CD8-positive, alpha-beta memory T cell (primary cell): ENCODE measurements at regions not wholly inside any gene's neighbourhood (a gene's known extent, or its start where the extent isn't known, plus 50 kb on each side); places are given as distances from the start of the nearest gene placed in this dataset.

Source experiments
- CTCF ChIA-PET: fragments of 350-600 bp; sonication (Branson Sonifier 250); formaldehyde crosslinking; loops from one replicate; lab custom pipeline; 2021; ENCODE audit warnings: antibody characterized with exemption; lab: Charles Lee
- POLR2A ChIA-PET: fragments of 350-600 bp; sonication (Branson Sonifier 250); formaldehyde crosslinking; loops from one replicate; lab custom pipeline; 2021; ENCODE audit warnings: antibody characterized with exemption; lab: Charles Lee
- DNase-seq, 5 donors: peaks; one replicate each; pipeline versions ENCODE4 v3.0.0 to v3.0.0-alpha.2; 2020 to 2022; ENCODE audit warnings: mixed read lengths in 1 of 5
- H3K27ac ChIP-seq: one replicate; pipeline ENCODE4 v1.7.0; 2013; ENCODE audit warnings: low read depth, mild to moderate bottlenecking, low read length, moderate library complexity
- H3K27me3 ChIP-seq: 2 replicates; pipeline ENCODE4 v1.7.0; 2013; ENCODE audit warnings: low read length, mild to moderate bottlenecking; ENCODE audit not compliant: insufficient read depth, poor library complexity, severe bottlenecking
- H3K36me3 ChIP-seq: 2 replicates; pipeline ENCODE4 v1.7.0; 2013; ENCODE audit warnings: mild to moderate bottlenecking, low read length, moderate library complexity; ENCODE audit not compliant: insufficient read depth
- H3K4me1 ChIP-seq: 2 replicates; pipeline ENCODE4 v1.7.0; 2013; ENCODE audit warnings: mild to moderate bottlenecking, low read length, moderate library complexity; ENCODE audit not compliant: insufficient read depth
- H3K4me3 ChIP-seq: 2 replicates; pipeline ENCODE4 v1.7.0; 2013; ENCODE audit warnings: mild to moderate bottlenecking, low read length
- H3K9me3 ChIP-seq: 2 replicates; pipeline ENCODE4 v1.7.0; 2013; ENCODE audit warnings: mild to moderate bottlenecking, low read length
- H3K27ac Mint-ChIP-seq, 8 donors: one replicate each; pipeline ENCODE4 v1.8.0; 2020 to 2021; ENCODE audit warnings: mixed read lengths in 8 of 8, mild to moderate bottlenecking in 6 of 8, inconsistent platforms in 3 of 8, moderate library complexity in 3 of 8
- H3K27me3 Mint-ChIP-seq, 2 donors: one replicate each; pipeline ENCODE4 v1.8.0; 2020 to 2021; ENCODE audit warnings: mixed read lengths in 2 of 2, mild to moderate bottlenecking in 1 of 2, moderate library complexity in 1 of 2
- H3K36me3 Mint-ChIP-seq, 3 donors: one replicate each; pipeline ENCODE4 v1.8.0; 2020 to 2021; ENCODE audit warnings: mixed read lengths in 3 of 3, inconsistent platforms in 1 of 3, mild to moderate bottlenecking in 1 of 3
- H3K4me1 Mint-ChIP-seq, 3 donors: one replicate each; pipeline ENCODE4 v1.8.0; 2020 to 2021; ENCODE audit warnings: mixed read lengths in 3 of 3, inconsistent platforms in 1 of 3, mild to moderate bottlenecking in 1 of 3
- H3K4me3 Mint-ChIP-seq, 7 donors: one replicate each; pipeline ENCODE4 v1.8.0; 2020 to 2021; ENCODE audit warnings: mixed read lengths in 7 of 7, mild to moderate bottlenecking in 6 of 7, moderate library complexity in 4 of 7, inconsistent platforms in 2 of 7
- H3K9me3 Mint-ChIP-seq, 5 donors: one replicate each; pipeline ENCODE4 v1.8.0; 2020 to 2022; ENCODE audit warnings: mixed read lengths in 5 of 5, mild to moderate bottlenecking in 3 of 5, moderate library complexity in 2 of 5, inconsistent platforms in 1 of 5

- peak overlapping the region; percentile 4 to 89 (median 78) for H3K27ac Mint-ChIP-seq
- no peak overlapping the region for H3K27ac ChIP-seq
- no peaks in the 10 kb centered on the region for H3K9me3 ChIP-seq
- H3K9me3 Mint-ChIP-seq = no peaks in the 10 kb centered on the region
- ChIA-PET CTCF (interaction anchor here (1.3 to 2.2 kb wide), 4 partner anchors 20 to 460 kb away, joined by 3 to 9 read pairs (median 8); no protein-coding TSS in a partner anchor), POLR2A (interaction anchor here (0.8 to 1.5 kb wide), 2 partner anchors 114 to 118 kb away, joined by 3 to 5 read pairs; no protein-coding TSS in a partner anchor)
- H3K4me1 Mint-ChIP-seq = peaks cover 47 to 56% (median 56%) of the 10 kb centered on the region in 3 donors
- H3K36me3 Mint-ChIP-seq = peaks cover 0 to 3% (median 0%) of the 10 kb centered on the region in 3 donors
- peak overlapping the region; percentile 78 to 92 (median 87) for H3K4me3 Mint-ChIP-seq
- peak overlapping the region; percentile 68 for H3K4me3 ChIP-seq
- peaks cover 41% of the 10 kb centered on the region for H3K4me1 ChIP-seq
- H3K27me3 Mint-ChIP-seq = no peaks in the 10 kb centered on the region
- no peaks in the 10 kb centered on the region for H3K27me3 ChIP-seq
- no peaks in the 10 kb centered on the region for H3K36me3 ChIP-seq
- no peak for DNase-seq
These were observed 115.7 kb upstream of the HIVEP3 start for GRCh38 chr1:42034426-42034825.

- Mint-ChIP-seq H3K36me3 (peaks cover 0 to 6% (median 3%) of the 10 kb centered on the region in 3 donors), H3K9me3 (no peaks in the 10 kb centered on the region), H3K27me3 (no peaks in the 10 kb centered on the region), H3K27ac (peak overlapping the region in 3 of 8 donors; percentile 30 to 88 (median 31)), H3K4me1 (peaks cover 47 to 60% (median 56%) of the 10 kb centered on the region in 3 donors), H3K4me3 (peak overlapping the region in 5 of 7 donors; percentile 23 to 92 (median 87))
- Histone ChIP-seq H3K27me3 (no peaks in the 10 kb centered on the region), H3K27ac (no peak overlapping the region), H3K9me3 (no peaks in the 10 kb centered on the region), H3K36me3 (no peaks in the 10 kb centered on the region), H3K4me1 (peaks cover 41% of the 10 kb centered on the region), H3K4me3 (no peak overlapping the region)
- DNase-seq = no peak
- ChIA-PET CTCF (no interaction called here), POLR2A (no interaction called here)
These were observed 114.9 kb upstream of the HIVEP3 start for GRCh38 chr1:42033629-42034028.

DNA sequence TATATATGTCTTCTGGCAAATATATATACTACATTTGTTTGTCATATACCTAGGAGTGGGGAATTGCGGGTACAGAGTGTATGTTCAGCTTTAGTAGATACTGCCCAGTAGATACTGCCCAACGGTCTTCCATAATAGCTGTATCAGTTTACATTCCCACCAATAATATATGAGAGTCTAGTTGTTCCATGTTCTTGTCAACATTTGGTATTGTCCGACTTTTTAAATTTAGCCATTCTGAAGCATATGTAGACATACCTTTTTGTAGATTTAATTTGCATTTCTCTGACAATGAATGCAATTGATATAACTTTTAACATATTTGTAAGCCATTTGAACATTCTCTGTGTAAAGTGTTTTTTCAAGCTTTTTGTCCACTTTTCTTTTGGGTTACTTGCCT, 99.0 kb upstream of the HIVEP3 start:
- Mint-ChIP-seq H3K36me3 (peaks cover 0 to 13% (median 0%) of the 10 kb centered on the region in 3 donors), H3K4me1 (peaks cover 18 to 40% (median 28%) of the 10 kb centered on the region in 3 donors), H3K27me3 (no peaks in the 10 kb centered on the region), H3K9me3 (peaks cover 0 to 4% (median 0%) of the 10 kb centered on the region in 5 donors), H3K4me3 (no peak overlapping the region), H3K27ac (no peak overlapping the region)
- Histone ChIP-seq H3K9me3 (no peaks in the 10 kb centered on the region), H3K4me3 (no peak overlapping the region), H3K27ac (no peak overlapping the region), H3K36me3 (no peaks in the 10 kb centered on the region), H3K27me3 (no peaks in the 10 kb centered on the region), H3K4me1 (peaks cover 11% of the 10 kb centered on the region)
- CTCF ChIA-PET = no interaction called here
- POLR2A ChIA-PET = no interaction called here
- DNase-seq = no peak

DNA sequence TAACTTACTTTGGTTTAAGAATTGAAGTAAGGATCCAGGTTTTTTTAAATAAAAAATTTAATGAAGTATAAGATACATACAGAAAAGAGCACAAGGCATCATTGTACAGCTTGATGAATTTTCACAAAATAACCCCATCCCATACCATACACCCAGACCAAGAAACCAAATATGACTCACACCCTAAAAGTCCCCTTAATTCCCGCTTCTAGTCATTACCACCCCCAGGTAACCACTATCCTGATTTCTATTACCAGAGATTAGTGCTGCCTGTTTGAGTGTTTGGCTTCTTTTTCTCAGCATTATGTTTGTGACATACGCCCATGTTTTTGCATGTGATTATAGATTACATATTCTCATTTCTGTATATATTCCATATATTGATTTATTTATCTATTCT, 98.5 kb upstream of the HIVEP3 start:
- CTCF ChIA-PET = no interaction called here
- Histone ChIP-seq H3K27ac (no peak overlapping the region), H3K36me3 (no peaks in the 10 kb centered on the region), H3K27me3 (no peaks in the 10 kb centered on the region), H3K9me3 (no peaks in the 10 kb centered on the region), H3K4me1 (peaks cover 11% of the 10 kb centered on the region), H3K4me3 (no peak overlapping the region)
- DNase-seq = no peak
- H3K27me3 Mint-ChIP-seq = no peaks in the 10 kb centered on the region
- H3K9me3 Mint-ChIP-seq = peaks cover 0 to 4% (median 0%) of the 10 kb centered on the region in 5 donors
- H3K36me3 Mint-ChIP-seq = peaks cover 0 to 13% (median 0%) of the 10 kb centered on the region in 3 donors
- no peak overlapping the region for H3K4me3 Mint-ChIP-seq
- peaks cover 18 to 40% (median 28%) of the 10 kb centered on the region in 3 donors for H3K4me1 Mint-ChIP-seq
- POLR2A ChIA-PET = no interaction called here
- no peak overlapping the region for H3K27ac Mint-ChIP-seq

DNA sequence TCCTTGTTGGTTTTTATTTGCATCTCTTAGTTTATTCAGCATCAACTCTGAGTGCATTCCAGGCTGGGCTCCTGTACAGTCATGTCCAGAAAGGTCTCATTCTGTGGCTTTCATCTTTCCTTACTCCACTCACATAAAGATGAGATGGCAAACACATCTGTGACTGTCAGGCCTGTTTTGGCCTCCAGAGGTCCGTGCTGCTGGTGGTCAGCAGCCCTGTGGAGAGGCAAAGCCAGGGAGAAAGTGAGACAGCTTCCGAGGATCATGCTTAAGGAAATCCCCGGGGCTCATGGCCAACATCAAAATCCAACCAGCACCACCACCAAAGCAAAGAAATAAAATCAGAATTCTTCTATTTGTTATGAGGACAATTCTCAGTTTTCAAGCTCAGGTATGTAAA, 96.1 kb upstream of the HIVEP3 start:
- Histone ChIP-seq H3K4me1 (peaks cover 11% of the 10 kb centered on the region), H3K9me3 (no peaks in the 10 kb centered on the region), H3K36me3 (no peaks in the 10 kb centered on the region), H3K4me3 (no peak overlapping the region), H3K27me3 (no peaks in the 10 kb centered on the region), H3K27ac (no peak overlapping the region)
- DNase-seq = no peak
- H3K4me1 Mint-ChIP-seq = peaks cover 32 to 51% (median 45%) of the 10 kb centered on the region in 3 donors
- peak overlapping the region in 2 of 8 donors; percentile 17 to 87 for H3K27ac Mint-ChIP-seq
- CTCF ChIA-PET = no interaction called here
- no peaks in the 10 kb centered on the region for H3K27me3 Mint-ChIP-seq
- no peak overlapping the region for H3K4me3 Mint-ChIP-seq
- POLR2A ChIA-PET = no interaction called here
- H3K9me3 Mint-ChIP-seq = no peaks in the 10 kb centered on the region
- H3K36me3 Mint-ChIP-seq = peaks cover 0 to 13% (median 3%) of the 10 kb centered on the region in 3 donors

- no peak for DNase-seq
- Histone ChIP-seq H3K4me1 (peaks cover 11% of the 10 kb centered on the region), H3K27me3 (no peaks in the 10 kb centered on the region), H3K4me3 (peak overlapping the region; percentile 15), H3K36me3 (no peaks in the 10 kb centered on the region), H3K27ac (no peak overlapping the region), H3K9me3 (no peaks in the 10 kb centered on the region)
- H3K4me3 Mint-ChIP-seq = peak overlapping the region in 4 of 7 donors; percentile 19 to 58 (median 34)
- ChIA-PET CTCF (interaction anchor here (1.0 kb wide), 1 partner anchor 21 kb away, joined by 3 read pairs; no protein-coding TSS in a partner anchor), POLR2A (no interaction called here)
- no peaks in the 10 kb centered on the region for H3K27me3 Mint-ChIP-seq
- H3K9me3 Mint-ChIP-seq = no peaks in the 10 kb centered on the region
- H3K27ac Mint-ChIP-seq = peak overlapping the region in 5 of 8 donors; percentile 4 to 25 (median 13)
- H3K36me3 Mint-ChIP-seq = peaks cover 0 to 9% (median 3%) of the 10 kb centered on the region in 3 donors
- H3K4me1 Mint-ChIP-seq = peaks cover 39 to 59% (median 52%) of the 10 kb centered on the region in 3 donors
These were observed 95.3 kb upstream of the HIVEP3 start for GRCh38 chr1:42013881-42014470.

DNA sequence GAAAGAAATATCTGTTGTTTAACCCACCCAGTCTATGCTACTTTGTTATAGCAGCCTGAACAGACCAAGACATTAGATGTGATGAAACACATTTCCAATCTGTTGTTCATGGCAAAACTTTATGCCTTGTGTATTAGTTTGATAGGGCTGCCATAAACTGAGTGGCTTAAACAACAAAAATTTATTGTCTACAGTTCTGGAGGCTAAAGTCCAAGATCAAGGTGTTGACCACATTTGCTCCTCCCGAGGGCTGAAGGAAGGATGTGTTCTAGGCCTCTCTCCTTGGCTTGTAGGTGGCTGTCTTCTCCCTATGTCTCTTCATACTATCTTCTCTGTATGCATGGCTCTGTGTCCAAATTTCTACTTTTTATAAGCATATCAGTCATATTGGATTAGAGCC, 94.1 kb upstream of the HIVEP3 start:
- H3K27me3 Mint-ChIP-seq = no peaks in the 10 kb centered on the region
- no peak overlapping the region for H3K27ac Mint-ChIP-seq
- H3K4me1 Mint-ChIP-seq = peaks cover 42 to 70% (median 61%) of the 10 kb centered on the region in 3 donors
- no peaks in the 10 kb centered on the region for H3K36me3 ChIP-seq
- H3K9me3 ChIP-seq = no peaks in the 10 kb centered on the region
- no peaks in the 10 kb centered on the region for H3K9me3 Mint-ChIP-seq
- DNase-seq = no peak
- no peak overlapping the region for H3K4me3 ChIP-seq
- ChIA-PET CTCF (no interaction called here), POLR2A (no interaction called here)
- no peaks in the 10 kb centered on the region for H3K27me3 ChIP-seq
- peaks cover 11% of the 10 kb centered on the region for H3K4me1 ChIP-seq
- H3K4me3 Mint-ChIP-seq = no peak overlapping the region
- H3K27ac ChIP-seq = no peak overlapping the region
- peaks cover under 1 to 3% (median under 1%) of the 10 kb centered on the region in 3 donors for H3K36me3 Mint-ChIP-seq

DNA sequence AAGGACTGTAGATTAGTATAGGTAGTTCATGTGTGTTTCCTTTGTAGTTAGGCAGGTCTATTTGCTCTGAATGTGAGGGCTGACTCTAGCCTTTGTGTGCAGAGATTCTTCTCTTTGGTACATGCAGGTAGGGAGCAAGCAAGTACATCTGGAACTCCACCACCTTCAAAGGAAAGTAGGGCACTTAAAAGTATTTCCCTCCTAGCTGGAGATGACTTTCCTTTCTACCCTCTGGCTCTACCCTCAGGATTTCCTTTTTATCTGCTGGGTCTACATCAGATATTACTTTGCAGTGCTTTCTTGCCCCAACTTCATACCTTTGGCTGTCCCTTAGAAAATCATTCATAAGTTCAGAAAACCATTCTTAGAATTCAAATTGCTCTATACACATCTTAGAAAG, 91.7 kb upstream of the HIVEP3 start:
- ChIA-PET POLR2A (no interaction called here), CTCF (no interaction called here)
- H3K27me3 Mint-ChIP-seq = no peaks in the 10 kb centered on the region
- H3K27ac Mint-ChIP-seq = peak overlapping the region in 4 of 8 donors; percentile 0 to 43 (median 4)
- H3K4me1 Mint-ChIP-seq = peaks cover 43 to 78% (median 59%) of the 10 kb centered on the region in 3 donors
- no peak overlapping the region for H3K27ac ChIP-seq
- no peak overlapping the region for H3K4me3 Mint-ChIP-seq
- no peaks in the 10 kb centered on the region for H3K9me3 Mint-ChIP-seq
- no peaks in the 10 kb centered on the region for H3K27me3 ChIP-seq
- H3K4me3 ChIP-seq = no peak overlapping the region
- H3K9me3 ChIP-seq = no peaks in the 10 kb centered on the region
- peaks cover 0 to 3% (median 2%) of the 10 kb centered on the region in 3 donors for H3K36me3 Mint-ChIP-seq
- H3K36me3 ChIP-seq = no peaks in the 10 kb centered on the region
- H3K4me1 ChIP-seq = peaks cover 11% of the 10 kb centered on the region
- DNase-seq = no peak
